ENCODE measurements at regions not wholly inside any gene's neighbourhood (a gene's known extent, or its start where the extent isn't known, plus 50 kb on each side); places are given as distances from the start of the nearest gene placed in this dataset.
"Not testable (repeated sequence)": the region's sequence is repeated elsewhere in the genome, so short reads cannot be mapped to it uniquely, and the experiment has no call there.

GRCh38 chr1:112105557-112105956 lies 116.1 kb upstream of the KCND3 start:
- DNase-seq, result no peak

- DNase-seq, result no peak
Observed at GRCh38 chr1:112110031-112110430, 120.6 kb upstream of the KCND3 start.

GRCh38 chr1:112111734-112112133 lies 122.3 kb upstream of the KCND3 start:
- no peak for DNase-seq

- no peak for DNase-seq
Observed at GRCh38 chr1:112114540-112114939, 125.1 kb upstream of the KCND3 start.

- no peak for DNase-seq
Observed at GRCh38 chr1:112126598-112126997, 137.1 kb upstream of the KCND3 start.

- not testable (repeated sequence) for DNase-seq
Observed at GRCh38 chr1:112127606-112128005, 138.1 kb upstream of the KCND3 start.

GRCh38 chr1:112133487-112133886 lies 144.0 kb upstream of the KCND3 start:
- DNase-seq, result no peak

- DNase-seq, result no peak
Observed at GRCh38 chr1:112140743-112141142, 151.3 kb upstream of the KCND3 start.

GRCh38 chr1:112141301-112141700 lies 151.8 kb upstream of the KCND3 start:
- no peak for DNase-seq

GRCh38 chr1:112141923-112142322 lies 152.5 kb upstream of the KCND3 start:
- DNase-seq, result no peak

GRCh38 chr1:112143871-112144441 lies 154.5 kb upstream of the KCND3 start:
- peak; percentile 19 for DNase-seq

- DNase-seq, result no peak
Observed at GRCh38 chr1:112144733-112145426, 155.4 kb upstream of the KCND3 start.

GRCh38 chr1:112146201-112146715 lies 156.8 kb upstream of the KCND3 start:
- DNase-seq, result no peak

- not testable (repeated sequence) for DNase-seq
Observed at GRCh38 chr1:112160214-112160613, 170.7 kb upstream of the KCND3 start.

GRCh38 chr1:112165375-112165774 lies 175.9 kb upstream of the KCND3 start:
- DNase-seq, result no peak

- no peak for DNase-seq
Observed at GRCh38 chr1:112169517-112169916, 180.0 kb upstream of the KCND3 start.

- no peak for DNase-seq
Observed at GRCh38 chr1:112172294-112172882, 182.9 kb upstream of the KCND3 start.

- no peak for DNase-seq
Observed at GRCh38 chr1:112177314-112177713, 187.8 kb upstream of the KCND3 start.

- no peak for DNase-seq
Observed at GRCh38 chr1:112188611-112189010, 199.1 kb upstream of the KCND3 start.

- DNase-seq, result no peak
Observed at GRCh38 chr1:112196008-112196588, 199.9 kb upstream of the CTTNBP2NL start.

- no peak for DNase-seq
Observed at GRCh38 chr1:112196731-112197130, 199.3 kb upstream of the CTTNBP2NL start.

GRCh38 chr1:112209493-112209892 lies 186.5 kb upstream of the CTTNBP2NL start:
- no peak for DNase-seq

- no peak for DNase-seq
Observed at GRCh38 chr1:112219267-112219666, 176.7 kb upstream of the CTTNBP2NL start.

GRCh38 chr1:112230232-112230631 lies 165.8 kb upstream of the CTTNBP2NL start:
- no peak for DNase-seq
